ENCODE measurements at regions not wholly inside any gene's neighbourhood (a gene's known extent, or its start where the extent isn't known, plus 50 kb on each side); places are given as distances from the start of the nearest gene placed in this dataset.

DNA sequence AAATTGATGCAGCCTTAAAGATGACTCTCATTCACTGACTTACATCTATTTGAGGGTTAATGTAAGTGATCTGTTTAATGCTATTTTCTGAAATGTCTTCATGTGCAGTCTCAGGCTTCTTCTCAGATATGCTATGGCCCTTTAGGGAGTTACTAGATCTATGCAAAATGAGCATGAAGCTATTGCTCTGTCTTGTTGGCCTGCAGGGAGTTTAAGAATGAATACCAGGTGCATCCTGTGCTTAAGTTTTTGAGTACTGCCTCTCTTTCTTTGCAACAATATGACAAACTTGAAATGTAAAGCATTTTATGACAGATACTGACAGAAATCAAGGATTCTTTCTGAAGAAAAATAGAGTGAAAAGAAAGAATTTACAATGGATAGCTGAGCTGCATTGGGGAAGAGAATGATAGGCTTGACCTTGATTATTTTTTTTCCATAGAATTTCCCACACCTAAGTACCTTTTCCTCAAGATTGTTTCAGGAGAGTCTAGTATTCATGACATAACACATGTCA lies 1058.3 kb upstream of the TMEFF2 start:
- DNase-seq = no peak
- no peak overlapping the region for H3K27ac ChIP-seq
- no peak for TF ChIP-seq POLR2A (IDR thresholded peaks at IDR 0.05)
- TF ChIP-seq, protein P1, sequence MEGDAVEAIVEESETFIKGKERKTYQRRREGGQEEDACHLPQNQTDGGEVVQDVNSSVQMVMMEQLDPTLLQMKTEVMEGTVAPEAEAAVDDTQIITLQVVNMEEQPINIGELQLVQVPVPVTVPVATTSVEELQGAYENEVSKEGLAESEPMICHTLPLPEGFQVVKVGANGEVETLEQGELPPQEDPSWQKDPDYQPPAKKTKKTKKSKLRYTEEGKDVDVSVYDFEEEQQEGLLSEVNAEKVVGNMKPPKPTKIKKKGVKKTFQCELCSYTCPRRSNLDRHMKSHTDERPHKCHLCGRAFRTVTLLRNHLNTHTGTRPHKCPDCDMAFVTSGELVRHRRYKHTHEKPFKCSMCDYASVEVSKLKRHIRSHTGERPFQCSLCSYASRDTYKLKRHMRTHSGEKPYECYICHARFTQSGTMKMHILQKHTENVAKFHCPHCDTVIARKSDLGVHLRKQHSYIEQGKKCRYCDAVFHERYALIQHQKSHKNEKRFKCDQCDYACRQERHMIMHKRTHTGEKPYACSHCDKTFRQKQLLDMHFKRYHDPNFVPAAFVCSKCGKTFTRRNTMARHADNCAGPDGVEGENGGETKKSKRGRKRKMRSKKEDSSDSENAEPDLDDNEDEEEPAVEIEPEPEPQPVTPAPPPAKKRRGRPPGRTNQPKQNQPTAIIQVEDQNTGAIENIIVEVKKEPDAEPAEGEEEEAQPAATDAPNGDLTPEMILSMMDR (IDR thresholded peaks at IDR 0.05) = no peak
- intact Hi-C loops (cut with DNase I) = no loop called here
- no peaks in the 10 kb centered on the region for H3K36me3 ChIP-seq
- no peaks in the 10 kb centered on the region for H3K27me3 ChIP-seq
- no peaks in the 10 kb centered on the region for H3K4me1 ChIP-seq
- H3K9me3 ChIP-seq = no peaks in the 10 kb centered on the region
- H3K4me3 ChIP-seq (replicated peaks in 1 of 3) = no peak overlapping the region

DNA sequence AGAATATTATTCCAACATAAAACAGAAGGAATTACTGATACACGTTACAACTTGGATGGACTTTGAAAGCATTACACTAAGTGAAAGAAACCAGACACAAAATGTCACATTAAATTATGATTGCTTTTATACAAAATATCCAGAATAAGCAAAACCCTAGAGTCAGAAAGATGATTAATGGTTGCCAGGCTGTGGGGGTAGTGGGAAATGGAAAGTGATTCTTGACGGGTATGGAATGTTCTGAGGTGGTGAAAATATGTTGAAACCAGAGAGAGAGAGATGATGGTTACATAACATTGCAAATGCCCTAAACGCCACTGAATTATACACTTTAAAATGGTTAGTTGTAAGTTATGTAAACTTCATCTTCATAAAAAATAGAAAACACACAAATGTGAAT lies 1057.2 kb upstream of the TMEFF2 start:
- H3K4me3 ChIP-seq (replicated peaks in 1 of 3) = no peak overlapping the region
- TF ChIP-seq, protein P1 (IDR thresholded peaks at IDR 0.05) = no peak
- TF ChIP-seq POLR2A (IDR thresholded peaks at IDR 0.05) = no peak
- no peaks in the 10 kb centered on the region for H3K9me3 ChIP-seq
- intact Hi-C loops (cut with DNase I) = no loop called here
- H3K36me3 ChIP-seq = no peaks in the 10 kb centered on the region
- H3K27me3 ChIP-seq = no peaks in the 10 kb centered on the region
- no peaks in the 10 kb centered on the region for H3K4me1 ChIP-seq
- H3K27ac ChIP-seq = no peak overlapping the region
- 69 to 77% methylated on average over 3 of the region's 3 CpGs for WGBS, 2 donors
- DNase-seq = no peak

DNA sequence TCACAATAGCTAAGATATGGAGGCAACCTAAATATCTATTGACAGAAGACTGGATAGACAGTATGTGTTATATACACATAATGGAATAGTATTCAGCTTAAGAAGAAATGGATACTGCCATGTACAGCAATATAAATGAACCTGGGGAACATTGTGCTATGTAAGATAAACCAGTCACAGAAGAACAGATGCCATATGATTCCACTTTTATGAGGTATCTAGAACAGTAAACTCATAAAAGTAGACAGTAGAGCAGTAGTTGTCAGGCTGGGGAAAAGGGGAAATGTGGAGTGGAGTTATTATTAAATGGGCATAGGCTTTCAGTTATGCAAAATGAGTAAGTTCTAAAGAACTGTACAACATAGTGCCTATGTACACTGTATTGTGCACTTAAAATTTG lies 1055.7 kb upstream of the TMEFF2 start:
- intact Hi-C loops (cut with DNase I) = no loop called here
- Histone ChIP-seq H3K27ac (no peak overlapping the region), H3K4me3 (replicated peaks in 1 of 3) (no peak overlapping the region), H3K9me3 (no peaks in the 10 kb centered on the region), H3K36me3 (no peaks in the 10 kb centered on the region), H3K4me1 (no peaks in the 10 kb centered on the region), H3K27me3 (no peaks in the 10 kb centered on the region)
- no peak for DNase-seq
- TF ChIP-seq, protein P1 (IDR thresholded peaks at IDR 0.05) = no peak
- no peak for TF ChIP-seq POLR2A (IDR thresholded peaks at IDR 0.05)

DNA sequence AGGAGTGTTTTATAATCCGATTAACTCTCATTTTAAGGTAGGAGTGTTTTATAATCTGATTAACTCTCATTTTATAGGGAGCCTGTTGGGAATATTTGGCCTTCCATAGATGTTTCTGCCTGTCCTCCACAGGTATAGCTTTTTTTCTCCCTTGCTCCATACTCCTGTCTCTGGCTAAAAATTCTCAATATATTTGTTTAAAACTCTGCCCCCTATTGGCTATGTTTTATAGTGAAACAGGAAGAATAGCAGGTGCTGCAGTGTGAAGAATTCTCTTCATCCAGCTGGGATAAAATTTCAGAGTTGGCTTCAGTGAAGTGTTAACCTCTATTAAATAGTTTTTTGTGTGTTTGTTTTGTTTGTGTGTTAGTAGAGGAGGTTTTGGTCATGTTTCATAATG lies 1046.0 kb upstream of the TMEFF2 start:
- no peak for TF ChIP-seq POLR2A (IDR thresholded peaks at IDR 0.05)
- TF ChIP-seq, protein P1 (IDR thresholded peaks at IDR 0.05) = no peak
- Histone ChIP-seq H3K9me3 (no peaks in the 10 kb centered on the region), H3K4me3 (replicated peaks in 1 of 3) (no peak overlapping the region), H3K27ac (no peak overlapping the region), H3K4me1 (no peaks in the 10 kb centered on the region), H3K36me3 (no peaks in the 10 kb centered on the region), H3K27me3 (no peaks in the 10 kb centered on the region)
- 80 to 84% methylated on average over 1 of the region's 1 CpG for WGBS, 2 donors
- no peak for DNase-seq
- intact Hi-C loops (cut with DNase I) = no loop called here

DNA sequence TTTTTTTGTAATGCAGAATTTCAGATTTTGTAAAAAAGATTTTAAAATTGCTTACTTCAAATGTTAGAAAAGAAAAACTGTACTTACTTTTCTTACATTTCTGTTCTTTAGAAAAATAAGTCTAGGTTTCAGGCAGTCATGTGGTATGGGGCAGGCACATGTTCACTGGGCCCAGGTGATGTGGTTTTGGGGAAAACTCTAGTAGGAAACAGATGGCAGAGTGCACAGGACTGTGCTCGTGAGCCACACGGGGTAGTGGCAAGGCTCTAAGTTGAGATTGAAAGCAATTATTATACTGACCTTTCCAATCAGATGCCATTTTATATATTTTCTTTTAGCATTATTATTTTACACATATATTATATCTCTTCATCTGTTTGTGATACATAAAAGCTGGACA lies 1036.9 kb upstream of the TMEFF2 start:
- Histone ChIP-seq H3K9me3 (no peaks in the 10 kb centered on the region), H3K36me3 (no peaks in the 10 kb centered on the region), H3K27me3 (no peaks in the 10 kb centered on the region), H3K4me3 (replicated peaks in 1 of 3) (no peak overlapping the region), H3K27ac (no peak overlapping the region), H3K4me1 (no peaks in the 10 kb centered on the region)
- no peak for DNase-seq
- 68 to 85% methylated on average over 2 of the region's 2 CpGs for WGBS, 2 donors
- no peak for TF ChIP-seq POLR2A (IDR thresholded peaks at IDR 0.05)
- TF ChIP-seq, protein P1 (IDR thresholded peaks at IDR 0.05) = no peak
- intact Hi-C loops (cut with DNase I) = no loop called here
